Activated CD8-positive, alpha-beta T cell treated with anti-CD3 and anti-CD28 coated beads for 36 hours (primary cell): ENCODE measurements at regions not wholly inside any gene's neighbourhood (a gene's known extent, or its start where the extent isn't known, plus 50 kb on each side); places are given as distances from the start of the nearest gene placed in this dataset.

Experiments
- ATAC-seq: fragments of 200-7000 bp; cut with Tn5 transposase; one replicate; pipeline ENCODE4 v1.10.0; 2021; ENCODE audit warnings: mild to moderate bottlenecking, moderate library complexity
- CTCF ChIA-PET: fragments of 350-600 bp; sonication (Branson Sonifier 250); formaldehyde crosslinking; loops from one replicate; lab custom pipeline; 2021; ENCODE audit warnings: antibody characterized with exemption; lab: Charles Lee
- POLR2A ChIA-PET: fragments of 350-600 bp; sonication (Branson Sonifier 250); formaldehyde crosslinking; loops from one replicate; lab custom pipeline; 2021; ENCODE audit warnings: antibody characterized with exemption; lab: Charles Lee
- DNase-seq: peaks from one replicate; pipeline ENCODE4 v3.0.0-alpha.2; 2020
- H3K27ac Mint-ChIP-seq: one replicate; pipeline ENCODE4 v1.8.0; 2021; ENCODE audit warnings: mild to moderate bottlenecking, mixed read lengths
- H3K27me3 Mint-ChIP-seq: one replicate; pipeline ENCODE4 v1.8.0; 2021; ENCODE audit warnings: mixed read lengths
- H3K36me3 Mint-ChIP-seq: one replicate; pipeline ENCODE4 v1.8.0; 2021; ENCODE audit warnings: low read depth, mixed read lengths
- H3K4me1 Mint-ChIP-seq: one replicate; pipeline ENCODE4 v1.8.0; 2021; ENCODE audit warnings: low read depth, mixed read lengths
- H3K4me3 Mint-ChIP-seq: one replicate; pipeline ENCODE4 v1.8.0; 2021; ENCODE audit warnings: mild to moderate bottlenecking, moderate library complexity, mixed read lengths
- H3K9me3 Mint-ChIP-seq: one replicate; pipeline ENCODE4 v1.8.0; 2021; ENCODE audit warnings: mixed read lengths
- intact Hi-C: fragments of 100-400 bp; cut with micrococcal nuclease; formaldehyde crosslinking; loops from one replicate; pipeline ENCODE4 v1.10.0; 2022
- TF ChIP-seq, protein P1 (sequence below): fragments of 200-600 bp; IDR thresholded peaks from one replicate; pipeline ENCODE4 v1.8.0; 2022; ENCODE audit warnings: antibody characterized with exemption, mild to moderate bottlenecking

DNA sequence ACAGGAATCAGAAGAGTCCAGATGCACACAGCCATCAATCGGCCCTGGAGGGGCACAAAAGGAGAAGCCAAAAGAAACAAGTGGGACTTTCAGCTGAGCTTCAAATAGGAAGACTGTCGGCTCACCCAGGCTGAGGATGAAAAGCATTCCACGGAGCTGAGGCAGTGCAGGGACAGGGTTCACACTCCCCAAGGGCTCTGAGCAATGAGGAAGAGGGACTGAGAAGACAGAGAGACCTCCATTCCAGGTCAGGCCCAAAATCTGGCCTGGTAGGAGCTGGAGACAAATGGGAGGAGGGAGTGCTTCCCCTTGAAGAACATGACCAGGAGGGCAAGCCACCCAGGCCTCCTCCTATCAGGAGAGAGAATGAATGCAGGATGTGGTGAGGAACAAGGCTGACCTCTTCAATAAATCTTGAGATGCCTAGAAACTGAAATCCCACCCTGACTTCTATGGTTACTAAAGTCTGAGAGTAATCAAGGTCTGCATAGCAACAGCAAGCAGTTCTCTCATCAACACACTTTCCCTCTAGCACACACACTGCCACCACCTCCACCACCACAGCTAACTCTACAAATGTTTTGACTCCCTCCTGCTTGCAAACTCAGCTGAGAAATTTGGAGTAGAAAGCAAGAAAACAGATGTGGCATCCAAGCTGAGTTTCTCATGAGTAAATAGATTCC, 434.4 kb downstream of the TNS1 start:
- Mint-ChIP-seq H3K4me3 (no peak overlapping the region), H3K4me1 (no peaks in the 10 kb centered on the region), H3K27me3 (no peaks in the 10 kb centered on the region), H3K9me3 (no peaks in the 10 kb centered on the region), H3K27ac (no peak overlapping the region), H3K36me3 (peaks cover 3% of the 10 kb centered on the region)
- intact Hi-C loops = no loop called here
- POLR2A ChIA-PET = no interaction called here
- no peak for DNase-seq
- TF ChIP-seq, protein P1, sequence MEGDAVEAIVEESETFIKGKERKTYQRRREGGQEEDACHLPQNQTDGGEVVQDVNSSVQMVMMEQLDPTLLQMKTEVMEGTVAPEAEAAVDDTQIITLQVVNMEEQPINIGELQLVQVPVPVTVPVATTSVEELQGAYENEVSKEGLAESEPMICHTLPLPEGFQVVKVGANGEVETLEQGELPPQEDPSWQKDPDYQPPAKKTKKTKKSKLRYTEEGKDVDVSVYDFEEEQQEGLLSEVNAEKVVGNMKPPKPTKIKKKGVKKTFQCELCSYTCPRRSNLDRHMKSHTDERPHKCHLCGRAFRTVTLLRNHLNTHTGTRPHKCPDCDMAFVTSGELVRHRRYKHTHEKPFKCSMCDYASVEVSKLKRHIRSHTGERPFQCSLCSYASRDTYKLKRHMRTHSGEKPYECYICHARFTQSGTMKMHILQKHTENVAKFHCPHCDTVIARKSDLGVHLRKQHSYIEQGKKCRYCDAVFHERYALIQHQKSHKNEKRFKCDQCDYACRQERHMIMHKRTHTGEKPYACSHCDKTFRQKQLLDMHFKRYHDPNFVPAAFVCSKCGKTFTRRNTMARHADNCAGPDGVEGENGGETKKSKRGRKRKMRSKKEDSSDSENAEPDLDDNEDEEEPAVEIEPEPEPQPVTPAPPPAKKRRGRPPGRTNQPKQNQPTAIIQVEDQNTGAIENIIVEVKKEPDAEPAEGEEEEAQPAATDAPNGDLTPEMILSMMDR = no peak
- ATAC-seq = no peak
- CTCF ChIA-PET = interaction anchor here (2.3 kb wide), 1 partner anchor 8 kb away, joined by 5 read pairs; no protein-coding TSS in a partner anchor

DNA sequence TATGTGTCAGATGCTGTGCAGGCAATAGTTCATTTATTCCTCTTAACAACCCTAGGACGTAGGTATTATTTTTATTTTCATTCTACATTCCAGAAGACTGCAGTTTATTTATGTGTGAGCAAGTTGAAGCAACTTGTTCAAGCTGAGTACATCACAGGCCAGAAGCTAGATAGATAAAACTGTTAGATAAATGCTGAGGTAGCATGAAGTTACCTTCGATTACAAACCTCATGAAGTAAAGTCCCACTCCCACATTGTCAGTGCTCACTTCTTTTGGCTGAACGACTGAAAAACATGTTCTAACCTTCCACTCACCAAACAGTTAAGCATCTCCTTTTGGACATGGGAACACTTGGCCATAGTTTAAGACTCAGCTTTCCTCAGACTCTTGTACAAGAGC, 439.2 kb downstream of the TNS1 start:
- H3K4me3 Mint-ChIP-seq = no peak overlapping the region
- H3K9me3 Mint-ChIP-seq = peaks cover 12% of the 10 kb centered on the region
- TF ChIP-seq, protein P1 = no peak
- intact Hi-C loops = no loop called here
- peaks cover 17% of the 10 kb centered on the region for H3K36me3 Mint-ChIP-seq
- H3K4me1 Mint-ChIP-seq = no peaks in the 10 kb centered on the region
- ATAC-seq (no peak), DNase-seq (no peak)
- POLR2A ChIA-PET = no interaction called here
- CTCF ChIA-PET = no interaction called here
- H3K27me3 Mint-ChIP-seq = no peaks in the 10 kb centered on the region
- no peak overlapping the region for H3K27ac Mint-ChIP-seq

DNA sequence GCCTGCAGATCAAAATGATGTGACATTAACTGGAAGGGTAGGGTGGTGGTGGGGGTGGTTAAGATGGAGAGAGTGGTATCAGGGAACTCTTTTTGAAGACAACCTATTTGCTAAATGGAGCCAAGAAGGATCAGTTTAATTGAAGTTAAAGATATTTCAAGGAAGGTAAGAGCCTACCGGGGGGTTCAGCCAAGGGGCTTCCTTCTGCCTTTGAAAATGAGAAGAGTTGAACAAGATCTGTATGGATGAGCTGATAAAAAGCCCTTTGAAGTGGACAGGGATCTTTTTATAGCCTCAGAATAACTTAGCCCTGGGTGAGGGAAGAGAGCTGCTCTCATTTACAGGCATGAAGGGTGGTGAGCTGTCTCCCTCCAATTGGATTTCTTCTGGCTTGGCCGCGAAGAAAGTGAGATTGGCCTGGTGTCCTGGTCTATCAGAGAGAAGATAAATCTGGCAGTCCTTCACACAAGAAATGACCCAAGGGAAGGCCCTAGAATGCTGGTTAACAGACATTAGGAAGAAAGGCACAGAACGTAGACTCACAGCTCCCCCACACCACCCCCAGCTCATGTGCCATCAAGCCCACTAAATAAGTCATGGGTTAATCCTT, 439.8 kb downstream of the TNS1 start:
- H3K4me1 Mint-ChIP-seq = no peaks in the 10 kb centered on the region
- H3K27me3 Mint-ChIP-seq = no peaks in the 10 kb centered on the region
- CTCF ChIA-PET = no interaction called here
- POLR2A ChIA-PET = no interaction called here
- no peak for ATAC-seq
- no peak overlapping the region for H3K27ac Mint-ChIP-seq
- TF ChIP-seq, protein P1 = no peak
- H3K9me3 Mint-ChIP-seq = peaks cover 12% of the 10 kb centered on the region
- H3K36me3 Mint-ChIP-seq = peaks cover 17% of the 10 kb centered on the region
- DNase-seq = no peak
- H3K4me3 Mint-ChIP-seq = no peak overlapping the region
- intact Hi-C loops = no loop called here

DNA sequence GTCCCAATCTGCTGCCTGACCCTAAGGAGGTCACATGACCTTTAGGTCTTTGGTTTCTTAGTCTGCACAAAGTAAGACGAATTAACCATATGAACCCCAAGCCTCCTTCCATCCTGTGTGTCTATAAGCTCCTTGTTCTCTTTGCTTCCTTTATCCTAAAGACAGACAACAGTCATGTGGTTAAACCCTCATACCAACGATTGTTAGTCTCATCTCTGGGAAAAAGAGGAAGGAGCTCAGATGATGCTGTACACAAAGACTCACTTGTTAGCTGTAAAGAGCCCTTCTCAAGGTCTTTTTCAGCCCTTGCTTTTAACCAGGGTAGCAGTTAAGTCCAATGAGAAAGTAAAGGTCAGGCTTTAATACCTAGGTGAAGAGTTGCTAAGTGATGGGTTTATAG, 443.7 kb downstream of the TNS1 start:
- ATAC-seq (no peak), DNase-seq (no peak)
- CTCF ChIA-PET = no interaction called here
- H3K9me3 Mint-ChIP-seq = peaks cover 12% of the 10 kb centered on the region
- H3K27me3 Mint-ChIP-seq = no peaks in the 10 kb centered on the region
- H3K4me1 Mint-ChIP-seq = peaks cover 11% of the 10 kb centered on the region
- H3K27ac Mint-ChIP-seq = no peak overlapping the region
- TF ChIP-seq, protein P1 = no peak
- intact Hi-C loops = no loop called here
- no peak overlapping the region for H3K4me3 Mint-ChIP-seq
- POLR2A ChIA-PET = no interaction called here
- peaks cover 17% of the 10 kb centered on the region for H3K36me3 Mint-ChIP-seq
